Astrocyte of the cerebellum (primary cell): ENCODE measurements at regions not wholly inside any gene's neighbourhood (a gene's known extent, or its start where the extent isn't known, plus 50 kb on each side); places are given as distances from the start of the nearest gene placed in this dataset.
A peak's percentile ranks its signal among the peaks of the same experiment; 100 is the strongest.

Experiments
- DNase-seq: peaks from one replicate; pipeline ENCODE4 v3.0.0-alpha.2; 2011; ENCODE audit warnings: low read depth
- H3K4me3 ChIP-seq: 2 replicates; pipeline ENCODE4 v1.5.1; 2011; ENCODE audit warnings: mild to moderate bottlenecking, low read depth, low read length, moderate library complexity
- CTCF ChIP-seq: IDR thresholded peaks from 2 replicates; pipeline ENCODE4 v1.5.1; 2012; ENCODE audit warnings: low read length, low read depth, moderate library complexity, mild to moderate bottlenecking; ENCODE audit errors: missing control alignments
- in situ Hi-C: cut with HindIII; loops from 2 replicates; pipeline ENCODE4 v1.10.0; 2017; ENCODE audit warnings: low sequenced_read_pairs

GRCh38 chr5:20498102-20498501 is 510.1 kb upstream of the CDH18 start:
- no peak for DNase-seq
- TF ChIP-seq CTCF: no peak
- no peak overlapping the region for H3K4me3 ChIP-seq
- in situ Hi-C loops: no loop called here

GRCh38 chr5:20497356-20497755 is 509.4 kb upstream of the CDH18 start:
- in situ Hi-C loops: no loop called here
- H3K4me3 ChIP-seq: no peak overlapping the region
- TF ChIP-seq CTCF: no peak
- DNase-seq: no peak

GRCh38 chr5:20494706-20495105 is 506.7 kb upstream of the CDH18 start:
- DNase-seq: no peak
- TF ChIP-seq CTCF: no peak
- in situ Hi-C loops: no loop called here

GRCh38 chr5:20486826-20487225 is 498.8 kb upstream of the CDH18 start:
- no peak for DNase-seq
- H3K4me3 ChIP-seq: no peak overlapping the region
- in situ Hi-C loops: no loop called here
- no peak for TF ChIP-seq CTCF

More at GRCh38 chr5:20494706-20495105, 506.7 kb upstream of the CDH18 start:
- no peak overlapping the region for H3K4me3 ChIP-seq

GRCh38 chr5:20476016-20476415 is 488.0 kb upstream of the CDH18 start:
- DNase-seq: peak; percentile 19
- in situ Hi-C loops: no loop called here
- TF ChIP-seq CTCF: no peak
- H3K4me3 ChIP-seq: no peak overlapping the region

GRCh38 chr5:20470997-20471396 is 483.0 kb upstream of the CDH18 start:
- DNase-seq: no peak
- H3K4me3 ChIP-seq: no peak overlapping the region
- TF ChIP-seq CTCF: no peak
- in situ Hi-C loops: no loop called here

GRCh38 chr5:20469792-20470191 is 481.8 kb upstream of the CDH18 start:
- TF ChIP-seq CTCF: no peak
- H3K4me3 ChIP-seq: no peak overlapping the region
- no peak for DNase-seq
- in situ Hi-C loops: no loop called here
